Esophagus squamous epithelium (tissue), 4 donors: ENCODE measurements at regions not wholly inside any gene's neighbourhood (a gene's known extent, or its start where the extent isn't known, plus 50 kb on each side); places are given as distances from the start of the nearest gene placed in this dataset.

ENCODE experiments used
- POLR2A ChIP-seq, 4 donors: fragments of 450-650 bp; IDR thresholded peaks; one replicate each; pipeline ENCODE4 v1.6.1; 2017; ENCODE audit warnings: antibody characterized with exemption in 4 of 4, mild to moderate bottlenecking in 4 of 4, moderate library complexity in 3 of 4
- TF ChIP-seq, protein P1 (sequence below), 6 experiments: fragments of 450-650 bp in 4 of 6; fragments of 200-600 bp in 2 of 6; sonication (generic) in 2 of 6; IDR thresholded peaks; one replicate each; pipeline ENCODE4 v1.5.1; 2016 to 2019; ENCODE audit warnings: antibody characterized with exemption in 6 of 6, mild to moderate bottlenecking in 4 of 6, moderate library complexity in 4 of 6

DNA sequence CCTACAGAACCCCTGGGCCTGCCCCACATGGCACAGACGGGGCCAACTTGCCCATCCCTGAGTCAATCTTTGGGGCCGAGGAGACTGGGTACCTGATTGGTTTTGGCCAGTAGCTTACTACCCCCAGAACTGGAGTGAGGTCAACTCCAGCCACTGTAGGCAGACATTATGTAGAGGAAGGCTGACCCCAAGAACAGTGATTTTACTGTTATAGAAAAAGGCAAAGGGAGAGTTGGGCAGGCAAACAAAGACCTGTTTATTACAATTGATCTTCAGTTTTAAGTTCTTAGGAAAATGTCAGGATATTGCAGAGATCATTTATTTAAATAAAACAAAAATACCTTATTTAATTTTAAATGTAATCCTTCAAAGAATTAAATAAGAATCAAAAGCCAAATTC, 653.8 kb downstream of the NPHP4 start:
- TF ChIP-seq POLR2A (IDR thresholded peaks at IDR 0.05), result no peak
- TF ChIP-seq, protein P1, sequence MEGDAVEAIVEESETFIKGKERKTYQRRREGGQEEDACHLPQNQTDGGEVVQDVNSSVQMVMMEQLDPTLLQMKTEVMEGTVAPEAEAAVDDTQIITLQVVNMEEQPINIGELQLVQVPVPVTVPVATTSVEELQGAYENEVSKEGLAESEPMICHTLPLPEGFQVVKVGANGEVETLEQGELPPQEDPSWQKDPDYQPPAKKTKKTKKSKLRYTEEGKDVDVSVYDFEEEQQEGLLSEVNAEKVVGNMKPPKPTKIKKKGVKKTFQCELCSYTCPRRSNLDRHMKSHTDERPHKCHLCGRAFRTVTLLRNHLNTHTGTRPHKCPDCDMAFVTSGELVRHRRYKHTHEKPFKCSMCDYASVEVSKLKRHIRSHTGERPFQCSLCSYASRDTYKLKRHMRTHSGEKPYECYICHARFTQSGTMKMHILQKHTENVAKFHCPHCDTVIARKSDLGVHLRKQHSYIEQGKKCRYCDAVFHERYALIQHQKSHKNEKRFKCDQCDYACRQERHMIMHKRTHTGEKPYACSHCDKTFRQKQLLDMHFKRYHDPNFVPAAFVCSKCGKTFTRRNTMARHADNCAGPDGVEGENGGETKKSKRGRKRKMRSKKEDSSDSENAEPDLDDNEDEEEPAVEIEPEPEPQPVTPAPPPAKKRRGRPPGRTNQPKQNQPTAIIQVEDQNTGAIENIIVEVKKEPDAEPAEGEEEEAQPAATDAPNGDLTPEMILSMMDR (IDR thresholded peaks at IDR 0.05), result no peak
